PFSK-1 (cell line): ENCODE measurements at regions not wholly inside any gene's neighbourhood (a gene's known extent, or its start where the extent isn't known, plus 50 kb on each side); places are given as distances from the start of the nearest gene placed in this dataset.

Experiments
- POLR2AphosphoS5 ChIP-seq: IDR thresholded peaks from 2 replicates; pipeline ENCODE4 v1.6.1; 2012; ENCODE audit warnings: low read depth, mild to moderate bottlenecking, control low read depth, low read length, moderate library complexity
- TAF1 ChIP-seq: IDR thresholded peaks from 2 replicates; pipeline ENCODE4 v1.6.1; 2012; ENCODE audit warnings: low read length, control low read depth, borderline replicate concordance; ENCODE audit not compliant: insufficient read depth
- TF ChIP-seq, protein P1 (sequence below), 2 experiments: IDR thresholded peaks; 2 replicates each; pipeline versions ENCODE4 v1.6.1 to v1.8.0; 2011 to 2012; ENCODE audit warnings: low read depth in 2 of 2, low read length in 2 of 2, control low read depth in 1 of 2, inconsistent platforms in 1 of 2, mild to moderate bottlenecking in 1 of 2, moderate library complexity in 1 of 2; ENCODE audit not compliant: insufficient read depth in 1 of 2

DNA sequence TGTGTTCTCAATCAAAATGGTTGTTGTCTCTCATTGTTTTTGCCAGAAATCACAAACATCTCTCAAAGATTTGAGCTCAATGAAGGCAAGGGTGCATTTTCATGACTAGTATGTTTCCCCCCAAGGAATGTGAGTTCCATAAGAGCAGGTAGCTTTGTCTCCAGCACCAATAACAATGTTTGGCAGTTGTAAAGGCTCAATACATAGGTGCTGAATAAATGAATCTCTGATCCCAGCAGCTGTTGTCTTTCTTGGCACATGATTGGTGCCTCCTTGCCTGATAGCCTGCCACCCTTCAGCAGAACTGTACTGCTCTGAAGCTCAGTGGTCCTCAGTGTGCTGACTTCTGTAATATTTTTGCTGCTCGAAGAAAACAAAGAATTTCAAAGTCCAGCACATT, 103.1 kb upstream of the CDH11 start:
- no peak for TF ChIP-seq TAF1
- TF ChIP-seq POLR2AphosphoS5, result no peak
- TF ChIP-seq, protein P1, sequence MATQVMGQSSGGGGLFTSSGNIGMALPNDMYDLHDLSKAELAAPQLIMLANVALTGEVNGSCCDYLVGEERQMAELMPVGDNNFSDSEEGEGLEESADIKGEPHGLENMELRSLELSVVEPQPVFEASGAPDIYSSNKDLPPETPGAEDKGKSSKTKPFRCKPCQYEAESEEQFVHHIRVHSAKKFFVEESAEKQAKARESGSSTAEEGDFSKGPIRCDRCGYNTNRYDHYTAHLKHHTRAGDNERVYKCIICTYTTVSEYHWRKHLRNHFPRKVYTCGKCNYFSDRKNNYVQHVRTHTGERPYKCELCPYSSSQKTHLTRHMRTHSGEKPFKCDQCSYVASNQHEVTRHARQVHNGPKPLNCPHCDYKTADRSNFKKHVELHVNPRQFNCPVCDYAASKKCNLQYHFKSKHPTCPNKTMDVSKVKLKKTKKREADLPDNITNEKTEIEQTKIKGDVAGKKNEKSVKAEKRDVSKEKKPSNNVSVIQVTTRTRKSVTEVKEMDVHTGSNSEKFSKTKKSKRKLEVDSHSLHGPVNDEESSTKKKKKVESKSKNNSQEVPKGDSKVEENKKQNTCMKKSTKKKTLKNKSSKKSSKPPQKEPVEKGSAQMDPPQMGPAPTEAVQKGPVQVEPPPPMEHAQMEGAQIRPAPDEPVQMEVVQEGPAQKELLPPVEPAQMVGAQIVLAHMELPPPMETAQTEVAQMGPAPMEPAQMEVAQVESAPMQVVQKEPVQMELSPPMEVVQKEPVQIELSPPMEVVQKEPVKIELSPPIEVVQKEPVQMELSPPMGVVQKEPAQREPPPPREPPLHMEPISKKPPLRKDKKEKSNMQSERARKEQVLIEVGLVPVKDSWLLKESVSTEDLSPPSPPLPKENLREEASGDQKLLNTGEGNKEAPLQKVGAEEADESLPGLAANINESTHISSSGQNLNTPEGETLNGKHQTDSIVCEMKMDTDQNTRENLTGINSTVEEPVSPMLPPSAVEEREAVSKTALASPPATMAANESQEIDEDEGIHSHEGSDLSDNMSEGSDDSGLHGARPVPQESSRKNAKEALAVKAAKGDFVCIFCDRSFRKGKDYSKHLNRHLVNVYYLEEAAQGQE (IDR thresholded peaks at IDR 0.05; ENCODE audit: insufficient read depth in 1 of 2, low read depth in 2 of 2, low read length in 2 of 2), result no peak
